HG03565 (cell line): ENCODE measurements at regions not wholly inside any gene's neighbourhood (a gene's known extent, or its start where the extent isn't known, plus 50 kb on each side); places are given as distances from the start of the nearest gene placed in this dataset.

Experiments
- ATAC-seq: cut with Tn5 transposase; IDR thresholded peaks from one replicate; pipeline ENCODE4 v1.9.1; 2021; ENCODE audit warnings: mild to moderate bottlenecking, moderate library complexity; ENCODE audit not compliant: unreplicated experiment

DNA sequence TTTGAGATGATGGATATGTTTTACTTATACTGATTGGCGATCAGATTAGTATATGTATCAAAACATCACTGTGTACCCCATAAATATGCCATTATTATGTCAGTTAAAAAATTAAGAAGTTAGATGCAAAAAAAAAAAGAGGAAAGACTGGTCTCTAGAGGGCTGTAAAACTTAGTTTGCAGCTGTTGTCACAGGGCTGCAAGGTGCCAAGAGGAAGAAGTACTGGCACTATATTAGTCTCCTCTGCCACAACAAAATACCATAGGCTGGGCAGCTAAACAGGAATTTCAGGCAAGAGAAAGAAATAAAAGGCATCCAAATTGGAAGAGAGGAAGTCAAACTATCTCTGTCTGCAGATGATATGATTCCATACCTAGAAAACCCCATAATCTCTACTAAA lies 177.8 kb upstream of the PLPP4 start:
- ATAC-seq = no peak

DNA sequence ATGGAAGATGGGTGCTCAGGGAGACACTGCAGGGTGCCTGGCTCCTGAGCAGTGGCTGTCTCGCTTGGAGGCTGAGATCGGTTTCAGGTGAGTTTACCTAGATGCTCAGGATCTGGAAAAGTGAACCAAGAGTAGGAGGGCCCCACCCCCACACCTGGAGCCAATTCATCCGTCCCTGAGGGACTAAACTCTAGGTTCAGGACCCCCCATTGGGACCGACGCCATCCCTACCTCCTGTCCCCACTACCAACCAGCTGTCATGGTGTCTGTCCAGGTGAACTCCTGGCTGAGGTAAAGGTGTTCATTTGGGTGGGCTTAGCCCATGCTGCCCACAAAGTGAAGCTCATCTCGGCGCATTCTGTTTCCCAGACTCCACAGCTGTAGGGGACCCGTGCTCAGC lies 174.6 kb upstream of the PLPP4 start:
- ATAC-seq = no peak

DNA sequence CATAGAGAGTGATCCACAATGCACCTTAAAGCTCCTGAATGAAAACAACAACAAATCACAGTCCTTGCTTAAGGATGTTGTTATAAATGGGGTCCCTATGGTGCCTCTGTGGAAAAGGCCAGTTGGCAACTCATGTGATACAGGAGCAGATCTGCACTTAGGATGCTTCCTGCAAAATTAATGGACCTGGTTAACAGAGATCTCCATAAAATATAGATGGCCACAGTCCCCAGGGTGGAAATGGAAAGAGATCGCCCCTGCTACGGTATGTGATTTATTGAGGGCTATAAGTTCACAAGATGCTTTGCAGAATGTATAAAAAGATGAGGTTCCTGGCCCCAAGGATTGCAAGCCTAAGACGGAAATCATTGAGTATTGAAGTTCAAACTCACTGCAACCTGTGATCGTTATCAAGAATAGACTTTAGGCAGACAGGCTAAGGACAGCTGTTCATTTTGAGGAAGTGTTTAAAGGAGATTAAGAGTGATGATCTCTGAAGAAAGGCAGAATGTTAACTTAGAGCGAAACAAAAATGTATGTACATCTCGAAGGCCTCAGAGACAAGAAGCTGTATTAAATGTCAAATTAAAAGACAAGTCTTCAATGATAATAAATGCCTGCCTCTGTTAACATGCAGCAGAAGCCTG lies 174.1 kb upstream of the PLPP4 start:
- no peak for ATAC-seq

- ATAC-seq = no peak
Measured at GRCh38 chr10:120285408-120285807, 171.6 kb upstream of the PLPP4 start.

DNA sequence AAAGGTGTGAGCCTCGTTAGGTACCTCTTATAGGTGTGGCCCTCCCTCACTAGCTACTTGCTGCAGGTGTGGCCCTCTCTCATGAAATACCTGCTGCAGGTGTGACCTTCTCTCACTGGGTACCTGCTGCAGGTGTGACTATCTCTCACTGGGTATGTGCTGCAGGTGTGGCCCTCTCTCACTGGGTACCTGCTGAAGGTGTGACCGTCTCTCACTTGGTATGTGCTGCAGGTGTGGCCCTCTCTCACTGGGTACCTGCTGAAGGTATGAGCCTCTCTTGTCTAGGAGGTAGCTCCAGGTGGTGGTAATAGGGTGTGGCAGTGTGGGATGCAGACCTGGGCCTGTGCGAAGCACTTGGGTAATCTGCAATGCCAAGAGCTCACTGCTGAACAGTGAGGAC lies 170.7 kb upstream of the PLPP4 start:
- ATAC-seq = no peak

DNA sequence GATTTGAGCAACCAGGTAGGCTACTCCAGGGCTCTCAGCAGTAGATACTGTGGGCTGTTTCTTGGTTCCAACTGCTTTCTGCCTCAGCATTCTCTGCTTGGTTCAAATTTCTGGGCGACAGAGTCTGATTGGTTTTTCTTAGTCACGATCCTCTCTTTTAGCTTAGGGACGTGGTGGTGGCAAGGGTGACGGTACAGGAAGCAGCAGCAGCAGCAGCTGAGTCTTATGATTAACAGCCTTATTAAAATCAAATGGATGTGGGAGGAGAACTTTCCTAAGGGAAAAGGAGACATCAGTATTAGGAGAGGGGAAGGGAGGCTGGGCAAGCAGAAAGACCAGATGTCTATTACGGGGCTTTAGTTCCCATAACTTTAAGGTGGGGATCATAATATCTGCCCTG lies 156.5 kb upstream of the PLPP4 start:
- ATAC-seq = no peak

GRCh38 chr10:120308589-120308988 lies 148.4 kb upstream of the PLPP4 start:
- ATAC-seq = no peak

DNA sequence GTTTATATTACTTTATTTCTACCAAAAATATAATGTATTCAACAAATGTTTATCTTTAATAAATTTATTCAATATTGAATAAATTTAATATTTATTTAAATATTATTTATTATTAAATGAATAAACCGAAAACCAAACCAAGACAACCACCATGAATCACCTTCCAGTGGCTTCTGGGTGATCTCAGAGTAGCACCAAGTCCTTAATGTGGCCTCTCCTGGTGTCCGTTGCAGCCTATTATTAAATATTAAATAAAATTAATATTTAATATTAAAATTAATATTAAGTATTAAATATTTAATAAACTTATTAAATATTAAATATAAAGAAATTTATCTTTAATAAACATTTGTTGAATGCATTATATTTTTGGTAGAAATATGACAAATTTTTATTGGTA lies 143.3 kb upstream of the PLPP4 start:
- no peak for ATAC-seq

GRCh38 chr10:120314442-120314841 lies 142.6 kb upstream of the PLPP4 start:
- no peak for ATAC-seq

- no peak for ATAC-seq
Measured at GRCh38 chr10:120318862-120319261, 138.2 kb upstream of the PLPP4 start.

DNA sequence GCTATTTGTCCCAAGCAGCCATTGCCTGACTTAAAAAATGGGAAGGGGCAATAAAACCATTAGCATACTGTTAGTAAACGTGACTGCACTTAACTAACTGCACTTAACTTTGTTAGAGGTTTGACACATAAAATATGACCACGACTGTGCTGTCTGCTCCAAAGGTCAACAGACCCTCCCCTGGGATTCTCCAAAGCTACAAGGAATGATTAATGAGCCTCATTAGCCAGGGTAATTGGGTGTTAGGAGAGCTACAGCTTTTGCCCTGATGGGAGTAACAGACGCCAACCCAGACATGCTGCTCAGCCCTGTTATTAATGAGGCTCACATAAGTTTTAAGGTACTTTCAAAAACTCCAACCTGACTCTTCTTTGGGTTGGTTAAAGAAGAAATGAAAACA lies 129.4 kb upstream of the PLPP4 start:
- no peak for ATAC-seq

- no peak for ATAC-seq
Measured at GRCh38 chr10:120328647-120329046, 128.4 kb upstream of the PLPP4 start.

- no peak for ATAC-seq
Measured at GRCh38 chr10:120335553-120335952, 121.5 kb upstream of the PLPP4 start.

GRCh38 chr10:120336306-120336910 lies 120.6 kb upstream of the PLPP4 start:
- ATAC-seq = no peak

DNA sequence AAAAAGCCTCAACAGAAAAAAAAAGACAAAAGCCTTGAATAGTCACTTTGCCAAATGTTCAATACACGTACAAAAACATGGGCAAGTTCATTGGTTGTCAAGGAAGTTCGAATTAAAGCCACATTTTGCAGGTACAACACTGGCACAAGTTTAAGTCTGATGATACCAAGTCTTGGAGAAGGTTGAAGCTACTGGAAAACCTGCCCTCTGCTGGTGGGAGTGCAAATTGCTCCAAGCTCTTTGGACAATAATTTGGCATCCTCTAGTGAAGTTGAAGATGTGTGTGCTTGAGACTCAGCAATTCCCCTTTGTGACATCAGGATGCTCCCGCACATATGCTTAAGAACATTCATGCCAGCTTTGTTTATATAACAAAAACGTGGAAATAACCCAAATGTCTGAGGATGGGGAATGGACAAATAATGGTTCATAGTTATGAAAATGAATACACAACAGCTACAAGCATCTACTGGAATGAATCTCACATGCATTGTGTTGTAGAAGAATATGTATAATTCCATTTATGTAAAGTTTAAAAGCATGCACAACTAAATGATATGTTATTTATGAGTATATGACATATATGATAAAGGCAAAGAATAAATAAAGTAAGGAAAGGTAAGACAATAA lies 120.0 kb upstream of the PLPP4 start:
- peak; percentile 54 for ATAC-seq

- no peak for ATAC-seq
Measured at GRCh38 chr10:120342115-120342714, 114.8 kb upstream of the PLPP4 start.

DNA sequence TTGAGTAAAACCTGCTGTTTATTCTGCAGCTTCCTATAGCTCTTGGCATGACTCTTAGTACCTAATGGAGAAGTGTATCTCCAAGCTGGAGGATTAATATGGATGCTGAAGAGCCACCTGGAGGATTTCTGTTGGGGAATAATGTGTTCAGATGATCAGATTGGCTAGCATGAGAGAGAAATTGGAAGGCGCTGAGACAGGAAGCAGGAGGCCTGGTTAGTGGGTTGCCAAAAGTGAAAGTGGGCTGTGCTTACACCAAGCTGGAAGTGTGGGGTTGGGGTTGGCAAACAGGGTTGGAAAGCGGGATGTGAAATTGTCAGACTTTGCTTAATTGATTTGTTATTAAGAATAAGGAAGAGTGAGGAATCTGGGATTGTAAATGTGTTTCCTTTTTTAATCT lies 111.8 kb upstream of the PLPP4 start:
- ATAC-seq = no peak

DNA sequence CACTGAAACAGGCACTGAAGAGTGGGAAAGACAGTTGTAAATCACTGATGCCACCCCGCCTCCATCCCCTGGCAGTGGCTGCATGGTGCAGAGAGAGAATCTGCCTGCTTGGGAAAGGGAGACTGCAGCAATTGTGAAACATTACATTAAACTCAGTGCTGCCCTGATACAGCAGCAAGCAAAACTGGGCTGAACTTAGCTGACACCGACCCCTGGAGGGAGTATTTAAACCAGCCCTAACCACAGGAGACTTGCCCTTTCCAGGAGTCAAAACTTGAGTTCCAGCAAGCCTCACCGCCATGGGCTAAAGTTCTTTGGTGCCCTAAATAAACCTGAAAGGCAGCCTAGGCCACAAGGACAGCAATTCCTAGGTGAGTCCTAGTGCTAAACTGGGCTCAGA lies 109.4 kb upstream of the PLPP4 start:
- ATAC-seq = no peak

- no peak for ATAC-seq
Measured at GRCh38 chr10:120349069-120349468, 108.0 kb upstream of the PLPP4 start.

- no peak for ATAC-seq
Measured at GRCh38 chr10:120355425-120355824, 101.6 kb upstream of the PLPP4 start.

DNA sequence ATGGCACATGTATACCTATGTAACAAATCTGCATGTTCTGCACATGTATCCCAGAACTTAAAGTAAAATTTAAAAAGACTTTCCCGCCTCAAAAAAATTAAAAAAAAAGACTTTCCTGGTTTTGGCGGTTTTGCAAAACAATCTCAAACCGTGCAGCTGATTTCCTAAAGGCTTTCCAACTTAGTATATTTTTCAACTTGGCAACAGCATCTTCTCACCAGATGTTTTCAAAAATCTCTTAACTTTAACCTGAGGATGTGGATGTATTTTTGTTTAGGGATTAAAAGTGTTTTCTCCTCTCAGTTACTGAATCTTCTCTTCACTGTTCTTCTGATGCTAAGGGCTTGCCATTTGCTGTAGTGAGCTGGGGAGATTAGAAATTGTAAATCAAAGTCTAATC lies 96.5 kb upstream of the PLPP4 start:
- no peak for ATAC-seq

- no peak for ATAC-seq
Measured at GRCh38 chr10:120365872-120366271, 91.2 kb upstream of the PLPP4 start.
